ENCODE measurements at regions not wholly inside any gene's neighbourhood (a gene's known extent, or its start where the extent isn't known, plus 50 kb on each side); places are given as distances from the start of the nearest gene placed in this dataset.

DNA sequence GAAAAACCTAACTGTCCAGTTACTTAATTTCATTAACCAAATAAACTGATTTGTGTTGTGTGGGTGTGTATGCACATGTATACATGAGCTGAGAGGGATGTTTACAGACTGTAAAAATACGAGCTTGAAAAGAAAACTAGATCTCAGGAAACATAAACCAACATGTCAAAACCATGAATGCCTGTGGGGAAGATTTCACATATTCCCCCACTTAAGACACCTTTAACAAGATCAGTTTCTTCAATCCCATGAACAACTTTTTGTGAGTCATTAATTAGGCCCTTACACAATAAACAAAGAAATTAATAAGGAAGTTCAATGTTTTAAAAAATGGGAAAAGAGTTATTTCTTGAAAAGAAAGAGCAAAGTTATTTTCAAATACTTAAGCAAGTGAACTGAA is 170.8 kb downstream of the ZNF674 start:
- Mint-ChIP-seq H3K27ac (no peak overlapping the region), H3K27me3 (ENCODE audit: insufficient read depth) (peaks cover 2% of the 10 kb centered on the region; the same call in 1 of the 2 replicates), H3K4me1 (ENCODE audit: low read depth) (peaks cover 7% of the 10 kb centered on the region; the same call in 1 of the 2 replicates), H3K4me3 (no peak overlapping the region), H3K9me3 (no peaks in the 10 kb centered on the region), H3K36me3 (ENCODE audit: low read depth) (no peaks in the 10 kb centered on the region)
- DNase-seq: no peak
- no peak for TF ChIP-seq CTCF (IDR thresholded peaks at IDR 0.05)

DNA sequence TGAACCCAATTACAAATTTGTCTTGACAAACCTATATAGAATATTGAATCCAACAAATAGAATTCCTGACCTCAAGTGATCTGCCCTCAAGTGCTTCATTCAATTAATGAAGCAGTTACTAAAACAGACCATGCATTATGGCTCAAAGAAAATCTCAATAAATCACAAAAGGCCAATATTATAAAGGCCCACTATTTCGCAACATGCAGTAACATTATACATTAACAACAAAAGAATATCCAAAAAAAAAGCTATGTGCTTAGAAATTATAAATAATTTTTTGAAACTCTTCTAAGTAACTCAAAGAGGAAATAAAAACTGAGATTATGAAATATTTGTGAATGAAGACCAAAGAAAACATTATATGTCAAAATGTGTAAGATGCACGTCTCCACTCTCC is 177.7 kb downstream of the ZNF674 start:
- Mint-ChIP-seq H3K27ac (no peak overlapping the region), H3K4me1 (ENCODE audit: low read depth) (no peaks in the 10 kb centered on the region), H3K4me3 (no peak overlapping the region), H3K36me3 (ENCODE audit: low read depth) (no peaks in the 10 kb centered on the region), H3K27me3 (ENCODE audit: insufficient read depth) (no peaks in the 10 kb centered on the region; the same call in none of the 2 replicates), H3K9me3 (no peaks in the 10 kb centered on the region)
- no peak for TF ChIP-seq CTCF (IDR thresholded peaks at IDR 0.05)
- no peak for DNase-seq

DNA sequence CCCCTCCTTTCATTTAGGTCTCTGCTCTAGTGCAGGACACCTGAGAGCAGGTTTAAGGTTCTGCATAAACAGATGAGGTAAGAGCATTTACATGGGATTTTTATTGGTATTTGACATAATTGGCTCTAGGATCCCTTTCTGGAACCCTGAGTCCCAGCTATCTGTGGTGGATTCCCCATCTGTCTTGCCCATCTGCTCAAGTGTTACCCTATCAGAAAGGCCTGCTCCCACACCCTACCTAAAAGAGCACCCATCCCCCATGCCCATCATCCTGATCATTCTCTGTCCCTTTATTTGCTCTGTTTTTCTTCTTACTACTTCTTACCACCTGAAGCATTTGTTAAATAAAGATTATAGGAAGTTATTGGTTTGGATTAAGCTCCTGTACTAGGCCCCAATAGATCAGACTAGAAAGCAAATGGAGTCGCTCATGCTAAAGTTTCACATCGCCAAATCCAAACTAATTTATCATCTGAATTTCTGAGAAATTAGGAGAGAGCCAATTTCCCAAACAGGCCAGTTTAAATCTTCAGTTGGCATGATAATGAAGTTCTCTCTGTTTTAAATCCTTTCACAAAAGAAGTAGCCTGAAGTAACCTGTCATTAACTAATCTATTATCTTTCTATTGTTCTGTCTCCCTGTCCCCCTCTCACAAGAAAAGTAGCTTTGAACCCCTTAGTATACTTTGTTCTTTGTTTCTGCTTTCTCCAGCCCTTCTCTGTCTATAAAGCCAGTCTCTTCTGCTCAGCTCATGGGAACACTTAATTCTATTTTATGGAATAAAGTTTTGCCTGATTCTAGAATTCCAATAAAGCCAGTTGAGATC is 178.6 kb downstream of the ZNF674 start:
- Mint-ChIP-seq H3K9me3 (no peaks in the 10 kb centered on the region), H3K27me3 (ENCODE audit: insufficient read depth) (no peaks in the 10 kb centered on the region; the same call in 1 of the 2 replicates), H3K36me3 (ENCODE audit: low read depth) (no peaks in the 10 kb centered on the region), H3K27ac (no peak overlapping the region), H3K4me3 (no peak overlapping the region), H3K4me1 (ENCODE audit: low read depth) (no peaks in the 10 kb centered on the region)
- TF ChIP-seq CTCF (IDR thresholded peaks at IDR 0.05): no peak
- DNase-seq: no peak

- no peak for TF ChIP-seq CTCF (IDR thresholded peaks at IDR 0.05)
- Mint-ChIP-seq H3K9me3 (no peaks in the 10 kb centered on the region), H3K27me3 (ENCODE audit: insufficient read depth) (peaks cover 2% of the 10 kb centered on the region; the same call in 1 of the 2 replicates), H3K4me3 (no peak overlapping the region), H3K27ac (no peak overlapping the region), H3K4me1 (ENCODE audit: low read depth) (no peaks in the 10 kb centered on the region), H3K36me3 (ENCODE audit: low read depth) (no peaks in the 10 kb centered on the region)
- no peak for DNase-seq
Measured at GRCh38 chrX:46354481-46354880, 190.7 kb downstream of the ZNF674 start.

- H3K27ac Mint-ChIP-seq: no peak overlapping the region
- DNase-seq: no peak
- H3K27me3 Mint-ChIP-seq (ENCODE audit: insufficient read depth): peaks cover 13% of the 10 kb centered on the region; the same call in 1 of the 2 replicates
- no peak for TF ChIP-seq CTCF (IDR thresholded peaks at IDR 0.05)
- H3K4me3 Mint-ChIP-seq: no peak overlapping the region
- no peaks in the 10 kb centered on the region for H3K36me3 Mint-ChIP-seq (ENCODE audit: low read depth)
- no peaks in the 10 kb centered on the region for H3K4me1 Mint-ChIP-seq (ENCODE audit: low read depth)
- no peaks in the 10 kb centered on the region for H3K9me3 Mint-ChIP-seq
Measured at GRCh38 chrX:46341767-46342322, 203.4 kb downstream of the ZNF674 start.

Data from HFFc6 (cell line).